SK-N-SH (cell line): ENCODE measurements at regions not wholly inside any gene's neighbourhood (a gene's known extent, or its start where the extent isn't known, plus 50 kb on each side); places are given as distances from the start of the nearest gene placed in this dataset.

Experiments
- CTCF ChIP-seq: fragments of 200-600 bp; sonication (generic); IDR thresholded peaks from 2 replicates; pipeline ENCODE4 v1.6.1; 2017; ENCODE audit warnings: antibody characterized with exemption, mild to moderate bottlenecking, moderate library complexity
- FOSL2 ChIP-seq: IDR thresholded peaks from 2 replicates; pipeline ENCODE4 v1.4.0; 2012; ENCODE audit warnings: low read depth, mild to moderate bottlenecking, moderate library complexity, borderline replicate concordance
- RAD21 ChIP-seq: IDR thresholded peaks from 2 replicates; pipeline ENCODE4 v1.6.1; 2012; ENCODE audit warnings: mild to moderate bottlenecking, low read length
- RCOR1 ChIP-seq: fragments of 150-350 bp; IDR thresholded peaks from 2 replicates; pipeline ENCODE4 v1.6.1; 2017; ENCODE audit warnings: antibody characterized with exemption, low read length

GRCh38 chr10:60534761-60535389 is 145.2 kb upstream of the ANK3 start:
- TF ChIP-seq FOSL2 (no peak), CTCF (no peak), RAD21 (no peak), RCOR1 (no peak)
